Endothelial cell of umbilical vein (primary cell): ENCODE measurements at regions not wholly inside any gene's neighbourhood (a gene's known extent, or its start where the extent isn't known, plus 50 kb on each side); places are given as distances from the start of the nearest gene placed in this dataset.

Experiments used
- BruUV-seq: library from RNA; stranded (reverse); fragments of 400-500 nt; replicated peaks from 2 replicates; lab custom pipeline; 2021; lab: Mats Ljungman, UMichigan
- CTCF ChIA-PET: fragments of 300-600, 350-600 bp; sonication (Branson Sonifier 250); formaldehyde crosslinking; loops from one replicate; lab custom pipeline; 2021; ENCODE audit warnings: antibody characterized with exemption, inconsistent platforms; lab: Charles Lee
- POLR2A ChIA-PET: fragments of 300-600, 350-600 bp; sonication (Branson Sonifier 250); formaldehyde crosslinking; loops from one replicate; lab custom pipeline; 2021; ENCODE audit warnings: antibody characterized with exemption, inconsistent platforms; lab: Charles Lee
- DNase-seq: peaks from one replicate; pipeline ENCODE4 v3.0.0-alpha.2; 2011; ENCODE audit warnings: low read depth, low spot score
- FAIRE-seq: peaks from 2 replicates; lab custom pipeline; 2011; peaks lifted over from hg19 to GRCh38; lab: Jason Lieb, UNC
- H2AFZ ChIP-seq: 2 replicates; pipeline ENCODE4 v1.6.0; 2012; ENCODE audit warnings: low read depth, low read length, control low read depth, inconsistent platforms
- H3K27ac ChIP-seq: 2 replicates; pipeline ENCODE4 v1.5.1; 2011; ENCODE audit warnings: low read depth, mild to moderate bottlenecking, control low read depth, low read length, moderate library complexity; ENCODE audit not compliant: insufficient read depth
- H3K27me3 ChIP-seq, 2 experiments: 2 replicates each; pipeline versions ENCODE4 v1.6.0 to v1.6.1; 2011; ENCODE audit warnings: low read length in 2 of 2, mixed read lengths in 1 of 2; ENCODE audit not compliant: control insufficient read depth in 2 of 2, insufficient read depth in 2 of 2
- H3K36me3 ChIP-seq, 2 experiments: 2 replicates in 1 of 2; 3 replicates in 1 of 2; pipeline ENCODE4 v1.5.1; 2011; ENCODE audit warnings: low read length in 2 of 2, mild to moderate bottlenecking in 1 of 2, moderate library complexity in 1 of 2; ENCODE audit not compliant: control insufficient read depth in 2 of 2, insufficient read depth in 2 of 2; ENCODE audit errors: extremely low read depth in 1 of 2
- H3K4me1 ChIP-seq: 3 replicates; pipeline ENCODE4 v1.5.1; 2011; ENCODE audit warnings: mild to moderate bottlenecking, low read length; ENCODE audit not compliant: control insufficient read depth, insufficient read depth; ENCODE audit errors: extremely low read depth
- H3K4me2 ChIP-seq: 2 replicates; pipeline ENCODE4 v1.6.1; 2011; ENCODE audit warnings: low read length, control low read depth, mixed read lengths; ENCODE audit not compliant: insufficient read depth
- H3K4me3 ChIP-seq, 3 experiments: fragments of 200-600 bp in 1 of 3; sonication (generic), shearing (Covaris generic) in 1 of 3; replicated peaks in 1 of 3; 2 replicates each; pipeline ENCODE4 v1.5.1; 2011 to 2016; ENCODE audit warnings: control low read depth in 3 of 3, low read length in 3 of 3, mild to moderate bottlenecking in 2 of 3, inconsistent platforms in 1 of 3, low read depth in 1 of 3, moderate library complexity in 1 of 3; ENCODE audit not compliant: insufficient read depth in 1 of 3
- H3K79me2 ChIP-seq: 2 replicates; pipeline ENCODE4 v1.6.0; 2012; ENCODE audit warnings: low read length, inconsistent platforms; ENCODE audit not compliant: control insufficient read depth, insufficient read depth
- H3K9ac ChIP-seq: replicated peaks from 2 replicates; pipeline ENCODE3; 2011; ENCODE audit warnings: low read length, control low read depth; ENCODE audit not compliant: insufficient read depth; ENCODE audit errors: extremely low read depth
- H3K9me1 ChIP-seq: replicated peaks from 3 replicates; pipeline ENCODE4 v1.6.0; 2011; ENCODE audit warnings: mild to moderate bottlenecking, low read length; ENCODE audit not compliant: control insufficient read depth, insufficient read depth; ENCODE audit errors: extremely low read depth
- H3K9me3 ChIP-seq: replicated peaks from 2 replicates; pipeline ENCODE4 v1.5.1; 2012; ENCODE audit warnings: low read length, inconsistent platforms; ENCODE audit not compliant: control insufficient read depth, insufficient read depth
- H4K20me1 ChIP-seq: replicated peaks from 2 replicates; pipeline ENCODE3; 2011; ENCODE audit warnings: mild to moderate bottlenecking, low read length; ENCODE audit not compliant: control insufficient read depth, insufficient read depth; ENCODE audit errors: extremely low read depth
- EZH2 ChIP-seq: IDR thresholded peaks from 2 replicates; pipeline ENCODE4 v1.6.1; 2012; ENCODE audit warnings: borderline replicate concordance, low read depth, mild to moderate bottlenecking, moderate library complexity, low read length, inconsistent platforms; ENCODE audit not compliant: severe bottlenecking
- FOS ChIP-seq: IDR thresholded peaks from 2 replicates; pipeline ENCODE4 v1.6.1; 2011; ENCODE audit warnings: mild to moderate bottlenecking, low read length, moderate library complexity, borderline replicate concordance; ENCODE audit not compliant: insufficient read depth
- GATA2 ChIP-seq: IDR thresholded peaks from 2 replicates; pipeline ENCODE4 v1.7.0; 2011; ENCODE audit warnings: low read depth, mild to moderate bottlenecking, moderate library complexity, mixed read lengths, low read length; ENCODE audit not compliant: insufficient read length, insufficient read depth
- JUN ChIP-seq: IDR thresholded peaks from 2 replicates; pipeline ENCODE4 v1.6.1; 2011; ENCODE audit warnings: borderline replicate concordance, low read depth; ENCODE audit not compliant: insufficient read length, insufficient read depth
- MYC ChIP-seq: IDR thresholded peaks from one replicate; pipeline ENCODE4 v1.6.1; 2011; ENCODE audit warnings: mild to moderate bottlenecking, low read depth, low read length
- POLR2A ChIP-seq: IDR thresholded peaks from 2 replicates; pipeline ENCODE4 v1.6.1; 2012; ENCODE audit warnings: low read depth, mild to moderate bottlenecking, control low read depth, low read length
- POLR2AphosphoS5 ChIP-seq: IDR thresholded peaks from 2 replicates; pipeline ENCODE4 v1.6.1; 2012; ENCODE audit warnings: low read depth, mild to moderate bottlenecking, control low read depth, low read length, moderate library complexity; ENCODE audit not compliant: insufficient read depth
- dilution Hi-C: fragments of 300-500 bp; cut with MboI; formaldehyde crosslinking; loops from one replicate; pipeline ENCODE4 v1.15.0; 2019; ENCODE audit warnings: low sequenced_read_pairs; ENCODE audit not compliant: extremely low pct_ligation_motif_present
- intact Hi-C: fragments of 100-400 bp; cut with micrococcal nuclease; formaldehyde crosslinking; loops from one replicate; pipeline ENCODE4 v1.10.0; 2022
- TF ChIP-seq, protein P1 (sequence below), 2 donors: IDR thresholded peaks; 1 replicate in 1 of 2; 2 replicates in 1 of 2; pipeline ENCODE4 v1.5.1; 2011; ENCODE audit warnings: low read length in 2 of 2, mild to moderate bottlenecking in 2 of 2, moderate library complexity in 2 of 2, control low read depth in 1 of 2, inconsistent platforms in 1 of 2, low read depth in 1 of 2; ENCODE audit not compliant: insufficient read depth in 1 of 2; ENCODE audit errors: extremely low read depth in 1 of 2
- TF ChIP-seq, protein P2 (sequence below): IDR thresholded peaks from 2 replicates; pipeline ENCODE4 v1.6.1; 2011; ENCODE audit not compliant: insufficient read depth, insufficient read length

DNA sequence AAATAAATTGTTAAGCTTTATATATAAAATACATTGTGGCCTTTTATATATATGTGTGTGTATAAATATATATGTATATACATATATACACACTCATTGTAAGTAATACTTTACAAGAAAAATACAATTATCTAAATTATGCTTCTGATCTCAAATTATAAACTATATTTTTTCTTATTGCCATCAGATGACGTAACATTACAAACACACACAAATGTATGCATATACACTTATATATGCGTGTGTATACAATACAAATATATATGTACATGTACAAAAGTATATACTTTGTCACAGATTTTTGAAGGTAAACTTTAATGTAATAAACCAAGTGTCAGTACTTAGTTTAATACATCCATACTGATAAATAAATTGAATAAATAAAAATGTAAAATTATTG, 278.9 kb upstream of the LMO3 start:
- Histone ChIP-seq H3K9ac (no peak overlapping the region), H3K79me2 (no peaks in the 10 kb centered on the region), H3K4me2 (no peak overlapping the region), H4K20me1 (no peaks in the 10 kb centered on the region), H3K4me1 (no peaks in the 10 kb centered on the region), H3K9me1 (no peaks in the 10 kb centered on the region), H3K27me3 (no peaks in the 10 kb centered on the region), H2AFZ (no peak overlapping the region), H3K4me3 (no peak overlapping the region), H3K9me3 (peaks cover 3% of the 10 kb centered on the region), H3K36me3 (no peaks in the 10 kb centered on the region), H3K27ac (no peak overlapping the region)
- dilution Hi-C loops = no loop called here
- FAIRE-seq (no peak), DNase-seq (no peak)
- intact Hi-C loops = no loop called here
- no peak for TF ChIP-seq POLR2AphosphoS5
- TF ChIP-seq, protein P1, sequence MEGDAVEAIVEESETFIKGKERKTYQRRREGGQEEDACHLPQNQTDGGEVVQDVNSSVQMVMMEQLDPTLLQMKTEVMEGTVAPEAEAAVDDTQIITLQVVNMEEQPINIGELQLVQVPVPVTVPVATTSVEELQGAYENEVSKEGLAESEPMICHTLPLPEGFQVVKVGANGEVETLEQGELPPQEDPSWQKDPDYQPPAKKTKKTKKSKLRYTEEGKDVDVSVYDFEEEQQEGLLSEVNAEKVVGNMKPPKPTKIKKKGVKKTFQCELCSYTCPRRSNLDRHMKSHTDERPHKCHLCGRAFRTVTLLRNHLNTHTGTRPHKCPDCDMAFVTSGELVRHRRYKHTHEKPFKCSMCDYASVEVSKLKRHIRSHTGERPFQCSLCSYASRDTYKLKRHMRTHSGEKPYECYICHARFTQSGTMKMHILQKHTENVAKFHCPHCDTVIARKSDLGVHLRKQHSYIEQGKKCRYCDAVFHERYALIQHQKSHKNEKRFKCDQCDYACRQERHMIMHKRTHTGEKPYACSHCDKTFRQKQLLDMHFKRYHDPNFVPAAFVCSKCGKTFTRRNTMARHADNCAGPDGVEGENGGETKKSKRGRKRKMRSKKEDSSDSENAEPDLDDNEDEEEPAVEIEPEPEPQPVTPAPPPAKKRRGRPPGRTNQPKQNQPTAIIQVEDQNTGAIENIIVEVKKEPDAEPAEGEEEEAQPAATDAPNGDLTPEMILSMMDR (IDR thresholded peaks at IDR 0.05; ENCODE audit: extremely low read depth in 1 of 2, insufficient read depth in 1 of 2, low read depth in 1 of 2, low read length in 2 of 2) = no peak
- TF ChIP-seq, protein P2, sequence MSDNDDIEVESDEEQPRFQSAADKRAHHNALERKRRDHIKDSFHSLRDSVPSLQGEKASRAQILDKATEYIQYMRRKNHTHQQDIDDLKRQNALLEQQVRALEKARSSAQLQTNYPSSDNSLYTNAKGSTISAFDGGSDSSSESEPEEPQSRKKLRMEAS = no peak
- no peak for TF ChIP-seq JUN
- no peak for TF ChIP-seq FOS
- TF ChIP-seq MYC = no peak
- no peak for TF ChIP-seq POLR2A
- TF ChIP-seq GATA2 = no peak
- no peak for TF ChIP-seq EZH2
- no TSS peak for BruUV-seq
- ChIA-PET CTCF (no interaction called here), POLR2A (interaction anchor here (0.5 kb wide), 1 partner anchor 9 kb away, joined by 3 read pairs; no protein-coding TSS in a partner anchor)
